GM10847 (cell line): ENCODE measurements at regions not wholly inside any gene's neighbourhood (a gene's known extent, or its start where the extent isn't known, plus 50 kb on each side); places are given as distances from the start of the nearest gene placed in this dataset.

ENCODE experiments used
- POLR2A ChIP-seq: IDR thresholded peaks from 2 replicates; pipeline ENCODE4 v1.6.1; 2011; ENCODE audit not compliant: insufficient read length; ENCODE audit errors: extremely low read depth

DNA sequence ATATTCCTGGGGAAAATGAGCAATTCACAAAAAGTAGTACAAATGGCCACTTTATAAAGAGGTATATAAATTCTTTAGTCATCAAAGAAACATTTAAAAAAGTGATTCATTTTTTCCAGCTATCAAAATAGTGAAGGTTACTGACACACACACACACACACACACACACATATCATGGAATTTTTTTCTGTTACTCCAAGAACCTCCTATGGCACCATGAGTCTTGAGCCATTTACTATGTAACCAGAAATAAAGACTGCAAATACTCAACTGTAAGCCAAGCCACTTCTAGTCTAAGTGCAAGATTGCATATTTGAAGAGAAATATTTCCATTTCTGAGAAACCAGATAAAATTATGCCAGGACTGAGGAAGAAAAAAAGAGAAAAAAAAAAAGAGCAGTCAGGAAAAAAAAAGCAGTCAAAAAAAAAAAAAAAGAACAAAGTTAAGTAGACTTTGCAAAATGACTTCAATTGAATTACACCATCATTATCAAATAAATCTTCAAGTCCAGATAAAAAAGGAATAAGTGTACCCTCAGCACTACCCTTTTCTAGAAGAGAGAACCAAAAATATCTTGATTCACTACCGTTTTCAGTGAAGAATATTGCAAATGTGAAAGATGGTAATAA is 275.7 kb downstream of the DAD1 start:
- TF ChIP-seq POLR2A: no peak

DNA sequence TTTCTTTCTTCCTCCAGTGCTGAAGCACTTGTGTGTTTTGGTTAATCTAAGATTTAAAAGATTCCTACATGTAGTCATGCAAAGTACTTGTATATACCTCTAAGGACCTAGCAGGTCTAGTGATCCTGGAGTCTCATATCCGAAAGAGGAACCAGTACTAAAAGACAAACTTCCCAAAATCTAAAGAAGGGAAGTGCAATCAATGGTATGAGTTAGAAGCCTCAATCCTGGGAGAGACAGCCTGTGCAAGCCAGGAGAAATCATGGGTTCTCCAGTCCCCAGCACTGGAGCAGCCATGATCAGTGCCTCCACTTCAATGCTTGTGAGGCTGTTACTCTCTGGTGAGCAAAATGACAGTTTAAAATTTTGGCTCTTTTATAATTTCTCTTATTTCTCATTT is 277.4 kb downstream of the DAD1 start:
- no peak for TF ChIP-seq POLR2A

DNA sequence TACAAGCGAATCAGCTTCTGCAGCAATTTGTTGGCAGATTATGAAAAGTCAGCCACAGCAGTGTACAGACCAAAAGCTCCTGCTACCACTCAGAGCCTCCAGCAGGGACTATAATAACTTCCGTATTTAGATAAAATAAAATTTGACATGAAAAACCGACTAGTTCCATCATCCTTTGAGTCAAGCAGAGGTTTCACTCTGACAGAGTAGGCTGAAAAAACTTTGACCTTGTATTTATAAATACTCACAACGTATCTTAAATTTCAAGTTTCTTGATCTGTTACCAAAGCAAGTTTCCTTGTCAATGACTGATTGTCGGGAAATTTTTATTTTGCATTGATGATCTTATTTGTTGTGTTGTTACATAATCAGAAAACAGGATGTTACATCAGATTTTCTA is 283.4 kb downstream of the DAD1 start:
- TF ChIP-seq POLR2A: no peak

DNA sequence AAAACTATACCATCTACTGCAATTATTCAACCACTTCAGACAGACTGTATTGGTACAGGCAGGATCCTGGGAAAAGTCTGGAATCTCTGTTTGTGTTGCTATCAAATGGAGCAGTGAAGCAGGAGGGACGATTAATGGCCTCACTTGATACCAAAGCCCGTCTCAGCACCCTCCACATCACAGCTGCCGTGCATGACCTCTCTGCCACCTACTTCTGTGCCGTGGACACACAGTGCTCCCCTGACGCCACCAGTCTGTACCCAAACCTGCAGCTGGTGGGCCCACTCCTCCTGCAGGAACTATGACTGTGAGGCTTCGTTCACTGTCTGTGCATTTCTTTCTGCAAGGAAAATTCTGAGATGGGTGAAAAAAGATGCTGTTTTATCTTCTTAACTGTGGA is 284.7 kb downstream of the DAD1 start:
- TF ChIP-seq POLR2A: no peak

DNA sequence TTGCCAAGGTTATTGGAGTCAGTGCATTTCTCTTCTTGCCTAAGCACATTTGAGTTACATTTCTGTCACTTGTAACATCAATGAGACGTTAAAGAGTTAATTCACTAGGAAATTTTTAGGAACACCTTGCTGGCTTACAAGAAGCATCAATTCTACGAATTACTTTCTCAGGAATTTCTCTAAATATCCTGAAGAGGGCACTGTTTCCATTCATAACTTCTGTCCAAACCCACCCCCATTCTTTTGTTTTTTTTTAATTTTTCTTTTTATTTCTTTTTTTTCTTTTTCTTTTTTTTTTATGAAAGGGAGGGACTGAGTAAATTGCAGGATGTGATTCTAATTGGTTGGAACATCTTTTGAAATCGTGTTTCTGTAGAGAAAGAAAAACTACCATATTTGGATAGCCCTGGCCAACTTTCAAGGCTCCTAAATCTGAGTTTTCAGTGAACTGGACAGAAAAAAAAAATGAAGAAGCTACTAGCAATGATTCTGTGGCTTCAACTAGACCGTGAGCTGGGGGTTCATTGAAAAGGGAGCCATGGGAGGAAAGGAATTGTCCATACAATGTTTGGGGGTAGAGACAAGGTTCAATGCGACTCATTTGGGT is 285.3 kb downstream of the DAD1 start:
- no peak for TF ChIP-seq POLR2A

DNA sequence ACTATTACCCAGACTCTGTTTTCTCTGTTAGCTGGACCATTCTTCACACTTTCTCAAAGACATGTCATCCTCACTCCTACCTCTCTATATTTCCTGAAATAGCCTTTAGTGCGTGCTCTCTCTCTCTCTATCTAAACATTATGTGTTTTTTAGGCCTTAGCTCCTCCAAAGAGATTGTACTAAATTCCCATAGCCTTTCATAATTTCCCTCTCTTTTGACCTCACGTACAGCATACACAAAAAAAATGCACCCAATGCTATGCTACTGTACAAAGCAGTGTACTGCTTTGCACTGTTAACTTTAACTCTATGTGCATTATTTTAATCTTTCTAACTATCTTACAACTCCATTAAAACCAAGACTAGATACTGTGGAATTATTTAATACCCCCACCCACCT is 288.4 kb downstream of the DAD1 start:
- TF ChIP-seq POLR2A: no peak

DNA sequence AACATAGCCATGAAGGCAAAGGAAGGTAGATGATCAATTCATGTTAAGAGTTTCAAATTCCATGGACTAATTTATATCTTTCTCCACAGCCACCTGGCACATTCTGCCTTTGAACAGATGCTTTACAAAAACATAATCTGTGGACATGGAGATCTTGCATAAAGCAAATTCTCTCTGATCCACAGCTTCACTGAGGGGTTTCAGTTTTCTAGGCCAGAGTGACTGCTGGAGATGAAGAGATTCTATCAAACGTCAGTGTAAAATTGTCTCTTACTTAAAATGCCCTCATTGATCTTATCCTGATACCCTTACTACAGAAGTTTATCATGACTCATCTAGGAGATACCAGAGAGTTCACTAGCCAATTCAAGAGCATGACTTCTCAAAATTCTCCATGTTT is 291.6 kb downstream of the DAD1 start:
- no peak for TF ChIP-seq POLR2A

DNA sequence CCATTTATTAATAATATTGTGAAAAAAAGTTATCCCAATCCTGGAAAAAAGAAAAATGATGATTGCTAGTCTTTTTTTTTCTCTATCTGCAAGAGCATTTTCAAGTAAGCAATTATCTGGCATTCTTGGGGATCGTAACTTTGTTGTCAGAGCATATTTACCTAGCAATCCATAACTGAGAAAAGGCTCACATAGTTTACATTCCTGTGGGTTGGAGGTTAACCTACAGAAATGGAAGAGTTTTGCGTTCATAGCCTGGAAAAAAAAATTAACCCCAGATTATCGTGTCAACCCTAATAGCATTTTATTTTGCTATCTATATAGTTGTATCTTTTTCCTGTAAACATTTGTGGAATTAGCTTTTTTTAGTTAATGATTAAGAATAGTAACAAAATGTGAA is 292.3 kb downstream of the DAD1 start:
- no peak for TF ChIP-seq POLR2A

DNA sequence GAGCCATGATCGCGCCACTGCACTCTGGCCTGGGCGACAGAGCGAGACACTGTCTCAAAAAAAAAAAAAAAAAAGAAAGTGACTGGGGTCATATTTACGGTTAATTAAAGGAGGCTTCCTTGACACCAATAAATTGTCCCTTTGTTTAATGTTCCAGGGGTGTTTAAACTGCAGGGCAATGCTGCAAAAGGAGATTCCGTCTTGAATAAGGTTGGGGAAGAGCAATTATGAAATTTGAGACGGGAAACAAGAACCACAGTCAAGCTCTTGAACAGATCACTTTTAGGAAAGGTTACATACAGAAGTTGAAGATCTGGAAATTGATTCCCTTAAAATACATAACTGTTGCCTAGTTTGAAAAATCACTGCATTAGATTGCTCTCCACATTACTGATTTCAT is 292.9 kb downstream of the DAD1 start:
- TF ChIP-seq POLR2A: no peak

DNA sequence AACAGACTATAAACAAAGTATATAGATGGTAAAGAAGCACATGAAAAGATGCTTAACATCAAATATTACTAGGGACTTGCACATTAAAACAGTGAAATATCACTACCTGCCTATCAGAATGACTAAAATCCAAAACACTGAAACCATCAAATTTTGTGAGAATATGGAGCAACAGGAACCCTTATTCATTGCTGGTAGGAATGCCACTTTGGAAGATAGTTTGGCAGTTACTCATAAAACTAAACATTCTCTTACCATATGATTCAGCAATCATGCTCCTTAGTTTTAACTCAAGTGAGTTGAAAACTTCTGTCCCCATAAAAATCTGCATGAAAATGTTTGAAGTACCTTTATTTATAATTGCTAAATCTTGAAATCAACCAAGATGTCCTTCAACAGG is 297.6 kb downstream of the DAD1 start:
- TF ChIP-seq POLR2A: no peak

DNA sequence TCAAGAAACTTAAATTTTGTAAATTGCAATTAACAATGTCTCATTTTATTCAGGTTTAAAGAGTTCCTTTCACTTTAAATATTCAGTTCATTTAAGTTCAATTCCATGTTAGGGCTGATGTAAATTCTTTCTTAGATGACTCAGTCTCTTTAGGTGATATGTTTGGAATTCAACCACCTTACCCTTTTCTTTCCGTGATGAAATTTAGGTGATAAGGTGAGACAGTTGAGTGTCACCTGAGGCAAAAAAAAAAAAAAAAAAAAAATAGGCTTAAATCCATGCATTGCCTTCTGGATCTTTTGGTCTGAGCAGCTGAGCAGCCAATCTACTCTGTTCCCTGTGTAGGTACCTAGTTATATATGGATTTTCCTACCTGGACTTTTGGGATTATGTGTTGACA is 299.5 kb downstream of the DAD1 start:
- no peak for TF ChIP-seq POLR2A

DNA sequence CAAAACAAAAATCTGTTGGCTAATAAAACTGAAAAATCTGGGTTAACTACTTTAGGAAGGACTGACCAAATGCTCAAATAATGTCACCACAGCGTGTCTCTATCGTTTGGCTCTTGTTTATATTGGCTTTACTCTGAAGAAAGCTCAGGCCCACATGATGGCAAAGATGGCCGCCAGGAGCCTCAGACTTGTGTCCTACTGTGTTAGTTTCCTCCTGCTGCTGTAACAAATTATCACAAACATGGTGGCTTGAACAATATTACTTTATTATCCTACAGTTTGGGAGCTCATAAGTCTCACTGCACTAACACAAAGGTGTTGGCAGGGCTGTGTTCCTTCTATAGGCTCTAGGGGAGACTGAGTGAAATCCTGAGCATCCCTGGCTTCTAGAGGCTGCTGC is 303.0 kb downstream of the DAD1 start:
- TF ChIP-seq POLR2A: no peak

DNA sequence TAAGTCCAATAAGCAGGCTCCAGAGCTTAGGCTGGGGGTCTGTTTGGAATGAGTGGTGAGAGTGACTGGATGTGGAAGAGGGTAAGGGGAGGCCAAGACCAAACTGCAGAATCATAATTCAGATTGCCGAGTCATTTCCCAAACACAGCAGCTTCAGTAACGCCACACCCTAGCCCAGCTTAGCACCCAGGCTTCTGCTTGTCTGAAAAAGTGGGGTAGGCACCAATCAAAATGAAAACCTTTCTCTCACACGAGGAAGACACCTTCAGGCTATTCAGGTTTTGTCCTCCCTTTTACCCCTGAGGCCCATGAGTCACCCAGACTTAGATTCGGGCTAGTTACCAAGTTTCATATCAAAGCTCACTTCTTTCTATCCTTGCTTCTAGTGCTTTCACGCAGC is 306.1 kb downstream of the DAD1 start:
- TF ChIP-seq POLR2A: no peak

DNA sequence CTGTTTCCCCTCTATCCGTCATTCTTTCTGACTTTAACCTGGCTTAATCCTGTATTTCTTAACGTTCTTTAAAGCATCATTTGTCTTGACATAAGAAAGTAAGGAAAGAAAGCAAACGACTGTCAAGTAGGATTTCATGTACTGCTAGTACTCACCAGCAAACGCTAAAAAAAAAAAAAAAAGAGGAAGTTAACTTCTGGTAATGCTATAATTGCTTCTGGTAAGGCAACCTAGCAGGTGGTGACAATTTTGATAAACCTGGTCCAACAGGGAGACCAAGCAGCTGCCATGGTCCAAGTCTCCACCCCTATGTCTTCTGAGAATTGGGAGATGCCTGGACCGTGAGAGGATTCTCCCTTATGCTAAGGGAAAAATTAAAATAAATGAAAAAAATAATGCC is 306.6 kb downstream of the DAD1 start:
- no peak for TF ChIP-seq POLR2A

DNA sequence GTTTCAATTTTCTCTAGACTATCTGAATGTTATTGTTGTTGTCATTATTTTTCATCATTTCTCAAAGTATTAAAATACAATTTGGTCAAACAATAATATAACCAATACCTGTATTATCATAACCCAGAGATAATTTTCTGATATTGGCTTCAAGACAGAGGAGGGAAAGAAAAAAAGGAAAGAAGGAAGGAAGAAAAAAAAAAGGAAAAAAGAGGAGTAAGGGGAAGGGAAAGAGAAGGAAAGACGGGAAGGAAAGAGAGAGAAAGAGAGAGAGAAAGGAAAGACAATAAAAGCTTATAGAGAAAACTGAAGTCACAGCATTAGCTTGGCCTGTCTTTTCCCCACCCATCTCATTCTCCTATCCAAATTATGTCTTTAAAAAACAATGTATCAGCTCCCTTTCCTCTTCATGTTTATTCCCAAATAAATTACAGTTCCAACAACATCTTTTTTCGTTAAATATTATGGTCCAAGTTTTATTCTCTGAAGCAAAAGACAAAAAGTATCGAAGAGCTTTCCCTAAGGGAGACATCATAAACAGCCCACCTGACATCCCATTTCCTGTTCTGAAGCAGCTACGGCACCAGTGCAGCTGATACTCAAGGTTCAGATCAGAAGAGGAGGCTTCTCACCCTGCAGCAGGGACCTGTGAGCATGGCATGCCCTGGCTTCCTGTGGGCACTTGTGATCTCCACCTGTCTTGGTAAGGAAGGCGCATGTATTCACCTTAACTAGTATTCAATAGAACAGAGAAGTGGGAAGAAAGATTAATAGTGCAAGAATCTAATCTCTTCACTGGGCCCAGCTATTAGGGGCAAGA is 308.3 kb downstream of the DAD1 start:
- no peak for TF ChIP-seq POLR2A
